Neural cell (in vitro differentiated cells): ENCODE measurements at regions not wholly inside any gene's neighbourhood (a gene's known extent, or its start where the extent isn't known, plus 50 kb on each side); places are given as distances from the start of the nearest gene placed in this dataset.

ENCODE experiments used
- CTCF ChIP-seq: fragments of 450-650 bp; IDR thresholded peaks from 2 replicates; pipeline ENCODE4 v1.5.1; 2014; ENCODE audit warnings: antibody characterized with exemption, mild to moderate bottlenecking, moderate library complexity; ENCODE audit not compliant: poor library complexity, severe bottlenecking
- EP300 ChIP-seq: fragments of 450-650 bp; conservative IDR thresholded peaks from 2 replicates; pipeline ENCODE4 v1.6.1; 2014; ENCODE audit warnings: antibody characterized with exemption, mild to moderate bottlenecking, moderate library complexity; ENCODE audit not compliant: poor library complexity, severe bottlenecking
- POLR2AphosphoS5 ChIP-seq: IDR thresholded peaks from 2 replicates; pipeline ENCODE4 v1.6.1; 2012
- SMC3 ChIP-seq: fragments of 450-650 bp; conservative IDR thresholded peaks from 2 replicates; pipeline ENCODE4 v1.6.1; 2014; ENCODE audit warnings: antibody characterized with exemption, mild to moderate bottlenecking, moderate library complexity; ENCODE audit not compliant: poor library complexity

DNA sequence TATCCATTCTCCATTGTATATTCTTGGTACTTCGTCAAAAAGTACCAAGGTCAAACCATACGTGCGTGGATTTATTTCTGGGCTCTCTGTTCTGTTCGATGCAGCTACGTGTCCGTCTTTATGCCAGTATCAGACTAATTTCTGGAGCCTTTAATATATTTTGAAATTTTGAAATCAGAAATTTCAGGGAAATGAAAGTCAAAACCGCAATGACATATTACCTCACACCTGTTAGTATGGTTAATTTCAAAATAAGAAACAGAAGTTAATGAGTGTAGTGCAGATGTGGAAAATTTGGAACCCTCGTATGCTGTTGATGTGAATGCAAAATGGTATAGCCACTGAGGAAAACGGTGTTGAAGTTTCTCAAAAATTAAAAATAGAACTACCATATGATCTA lies 156.1 kb upstream of the TRIB2 start:
- TF ChIP-seq EP300 (no peak), SMC3 (no peak), CTCF (no peak), POLR2AphosphoS5 (no peak)
